ENCODE measurements at regions not wholly inside any gene's neighbourhood (a gene's known extent, or its start where the extent isn't known, plus 50 kb on each side); places are given as distances from the start of the nearest gene placed in this dataset.

GRCh38 chr18:55849391-55849790 is 261.4 kb upstream of the TCF4 start:
- intact Hi-C loops (cut with DNase I): no loop called here
- H3K9me3 ChIP-seq (replicated peaks in 1 of 3): no peaks in the 10 kb centered on the region
- H3K27me3 ChIP-seq: no peaks in the 10 kb centered on the region
- TF ChIP-seq CTCF (IDR thresholded peaks at IDR 0.05): no peak
- no peak for TF ChIP-seq POLR2A (IDR thresholded peaks at IDR 0.05)
- no peaks in the 10 kb centered on the region for H3K4me1 ChIP-seq (replicated peaks in 1 of 2)
- no peak overlapping the region for H3K27ac ChIP-seq
- no peak for DNase-seq
- H3K36me3 ChIP-seq (replicated peaks in 1 of 2): no peaks in the 10 kb centered on the region
- WGBS, 4 donors: 43 to 76% (median 59%) methylated on average over 1 of the region's 1 CpG
- no peak overlapping the region for H3K4me3 ChIP-seq

GRCh38 chr18:55847960-55848359 is 260.0 kb upstream of the TCF4 start:
- no peaks in the 10 kb centered on the region for H3K9me3 ChIP-seq (replicated peaks in 1 of 3)
- no peak overlapping the region for H3K4me3 ChIP-seq
- no peak overlapping the region for H3K27ac ChIP-seq
- no peaks in the 10 kb centered on the region for H3K27me3 ChIP-seq
- WGBS, 4 donors: 70 to 92% (median 84%) methylated on average over 3 of the region's 3 CpGs
- intact Hi-C loops (cut with DNase I): no loop called here
- TF ChIP-seq POLR2A (IDR thresholded peaks at IDR 0.05) (no peak), CTCF (IDR thresholded peaks at IDR 0.05) (no peak)
- no peak for DNase-seq
- H3K4me1 ChIP-seq (replicated peaks in 1 of 2): no peaks in the 10 kb centered on the region
- H3K36me3 ChIP-seq (replicated peaks in 1 of 2): no peaks in the 10 kb centered on the region

- H3K4me1 ChIP-seq (replicated peaks in 1 of 2): no peaks in the 10 kb centered on the region
- 77 to 85% (median 82%) methylated on average over 4 of the region's 4 CpGs for WGBS, 4 donors
Observed at GRCh38 chr18:55845221-55845620, 257.2 kb upstream of the TCF4 start.

GRCh38 chr18:55844382-55844781 is 256.4 kb upstream of the TCF4 start:
- DNase-seq: no peak
- H3K4me1 ChIP-seq (replicated peaks in 1 of 2): no peaks in the 10 kb centered on the region
- H3K9me3 ChIP-seq (replicated peaks in 1 of 3): no peaks in the 10 kb centered on the region
- 57 to 76% (median 59%) methylated on average over 4 of the region's 4 CpGs for WGBS, 4 donors
- no peaks in the 10 kb centered on the region for H3K36me3 ChIP-seq (replicated peaks in 1 of 2)
- TF ChIP-seq CTCF (IDR thresholded peaks at IDR 0.05): no peak
- TF ChIP-seq POLR2A (IDR thresholded peaks at IDR 0.05): no peak
- no peak overlapping the region for H3K27ac ChIP-seq
- no peaks in the 10 kb centered on the region for H3K27me3 ChIP-seq
- intact Hi-C loops (cut with DNase I): no loop called here
- no peak overlapping the region for H3K4me3 ChIP-seq

More at GRCh38 chr18:55845221-55845620, 257.2 kb upstream of the TCF4 start:
- DNase-seq: no peak
- Histone ChIP-seq H3K4me3 (no peak overlapping the region), H3K9me3 (replicated peaks in 1 of 3) (no peaks in the 10 kb centered on the region), H3K27ac (no peak overlapping the region), H3K27me3 (no peaks in the 10 kb centered on the region), H3K36me3 (replicated peaks in 1 of 2) (no peaks in the 10 kb centered on the region)
- intact Hi-C loops (cut with DNase I): no loop called here
- TF ChIP-seq POLR2A (IDR thresholded peaks at IDR 0.05): no peak
- TF ChIP-seq CTCF (IDR thresholded peaks at IDR 0.05): no peak
